Neuronal stem cell (in vitro differentiated cells): ENCODE measurements at regions not wholly inside any gene's neighbourhood (a gene's known extent, or its start where the extent isn't known, plus 50 kb on each side); places are given as distances from the start of the nearest gene placed in this dataset.

ENCODE experiments used
- DNase-seq: peaks from one replicate; pipeline ENCODE4 v3.0.0-alpha.2; 2013; ENCODE audit warnings: low spot score
- H2AFZ ChIP-seq: one replicate; pipeline ENCODE4 v1.6.1; 2013; ENCODE audit warnings: mild to moderate bottlenecking, low read length, inconsistent platforms
- H2AK5ac ChIP-seq: 2 replicates; pipeline ENCODE4 v1.6.1; 2013; ENCODE audit warnings: low read depth, mild to moderate bottlenecking, inconsistent platforms, low read length, moderate library complexity, mixed read lengths
- H2BK120ac ChIP-seq: 2 replicates; pipeline ENCODE4 v1.6.1; 2013; ENCODE audit warnings: low read depth, mild to moderate bottlenecking, inconsistent platforms, low read length, moderate library complexity, mixed read lengths
- H2BK12ac ChIP-seq: one replicate; pipeline ENCODE4 v1.6.1; 2013; ENCODE audit warnings: low read length, inconsistent platforms
- H2BK15ac ChIP-seq: 2 replicates; pipeline ENCODE4 v1.6.1; 2013; ENCODE audit warnings: mild to moderate bottlenecking, low read length, inconsistent platforms, mixed read lengths
- H2BK5ac ChIP-seq: one replicate; pipeline ENCODE4 v1.6.1; 2013; ENCODE audit warnings: inconsistent platforms, mild to moderate bottlenecking, low read length, moderate library complexity
- H3K14ac ChIP-seq: one replicate; pipeline ENCODE4 v1.6.1; 2013; ENCODE audit warnings: low read length, inconsistent platforms
- H3K18ac ChIP-seq: 2 replicates; pipeline ENCODE4 v1.6.1; 2013; ENCODE audit warnings: low read length, inconsistent platforms
- H3K23ac ChIP-seq: 2 replicates; pipeline ENCODE4 v1.6.1; 2013; ENCODE audit warnings: low read depth, mild to moderate bottlenecking, mixed read lengths, low read length, inconsistent platforms; ENCODE audit not compliant: poor library complexity
- H3K27ac ChIP-seq: replicated peaks from 3 replicates; pipeline ENCODE4 v1.5.1; 2013; ENCODE audit warnings: low read length, inconsistent platforms
- H3K27me3 ChIP-seq, 3 experiments: 2 replicates each; pipeline ENCODE4 v1.6.1; 2013; ENCODE audit warnings: low read length in 3 of 3, mild to moderate bottlenecking in 2 of 3, inconsistent platforms in 1 of 3, low read depth in 1 of 3, mixed read lengths in 1 of 3, moderate library complexity in 1 of 3; ENCODE audit not compliant: control insufficient read depth in 3 of 3, insufficient read depth in 3 of 3
- H3K36me3 ChIP-seq, 2 donors: replicated peaks in 1 of 2; 2 replicates each; pipeline ENCODE4 v1.6.1; 2013; ENCODE audit warnings: low read length in 2 of 2; ENCODE audit not compliant: control insufficient read depth in 2 of 2, insufficient read depth in 2 of 2
- H3K4ac ChIP-seq: 2 replicates; pipeline ENCODE4 v1.6.1; 2013; ENCODE audit warnings: inconsistent platforms, mild to moderate bottlenecking, low read length, moderate library complexity
- H3K4me1 ChIP-seq, 2 donors: 1 replicate in 1 of 2; 2 replicates in 1 of 2; pipeline ENCODE4 v1.6.1; 2013; ENCODE audit warnings: low read length in 2 of 2, low read depth in 1 of 2; ENCODE audit not compliant: control insufficient read depth in 2 of 2, insufficient read depth in 1 of 2
- H3K4me2 ChIP-seq: one replicate; pipeline ENCODE4 v1.6.1; 2013; ENCODE audit warnings: mild to moderate bottlenecking, low read length, inconsistent platforms; ENCODE audit not compliant: insufficient read depth, poor library complexity, severe bottlenecking
- H3K4me3 ChIP-seq, 2 donors: 2 replicates each; pipeline ENCODE4 v1.5.1; 2013; ENCODE audit warnings: low read length in 2 of 2, mild to moderate bottlenecking in 2 of 2, inconsistent platforms in 1 of 2, moderate library complexity in 1 of 2
- H3K79me1 ChIP-seq: one replicate; pipeline ENCODE4 v1.6.1; 2013; ENCODE audit warnings: low read depth, mild to moderate bottlenecking, inconsistent platforms, low read length, moderate library complexity
- H3K9ac ChIP-seq: one replicate; pipeline ENCODE4 v1.6.1; 2013; ENCODE audit warnings: mild to moderate bottlenecking, low read depth, low read length, inconsistent platforms; ENCODE audit not compliant: poor library complexity
- H3K9me3 ChIP-seq, 2 donors: replicated peaks in 1 of 2; 2 replicates each; pipeline versions ENCODE3 to v1.6.1; 2013; ENCODE audit warnings: low read length in 2 of 2, mild to moderate bottlenecking in 2 of 2, inconsistent platforms in 1 of 2, low read depth in 1 of 2, mixed read lengths in 1 of 2, moderate library complexity in 1 of 2; ENCODE audit not compliant: control insufficient read depth in 2 of 2, insufficient read depth in 1 of 2
- H4K8ac ChIP-seq: one replicate; pipeline ENCODE4 v1.6.1; 2013; ENCODE audit warnings: low read depth, mild to moderate bottlenecking, inconsistent platforms, low read length, moderate library complexity
- H4K91ac ChIP-seq: one replicate; pipeline ENCODE4 v1.6.1; 2013; ENCODE audit warnings: low read length, low read depth, mild to moderate bottlenecking, inconsistent platforms; ENCODE audit not compliant: poor library complexity
- WGBS, 2 donors: extraction: QIAGEN DNeasy Blood & Tissue Kit; methylation state at CpG; one replicate each; pipeline ENCODE4 v1.1.7; 2013; ENCODE audit warnings: missing lambda C conversion rate in 2 of 2, mixed read lengths in 1 of 2; ENCODE audit not compliant: insufficient read length in 2 of 2, insufficient replicate concordance in 1 of 2; ENCODE audit errors: extremely low coverage in 2 of 2; 5-methylcytosine and 5-hydroxymethylcytosine counted together

DNA sequence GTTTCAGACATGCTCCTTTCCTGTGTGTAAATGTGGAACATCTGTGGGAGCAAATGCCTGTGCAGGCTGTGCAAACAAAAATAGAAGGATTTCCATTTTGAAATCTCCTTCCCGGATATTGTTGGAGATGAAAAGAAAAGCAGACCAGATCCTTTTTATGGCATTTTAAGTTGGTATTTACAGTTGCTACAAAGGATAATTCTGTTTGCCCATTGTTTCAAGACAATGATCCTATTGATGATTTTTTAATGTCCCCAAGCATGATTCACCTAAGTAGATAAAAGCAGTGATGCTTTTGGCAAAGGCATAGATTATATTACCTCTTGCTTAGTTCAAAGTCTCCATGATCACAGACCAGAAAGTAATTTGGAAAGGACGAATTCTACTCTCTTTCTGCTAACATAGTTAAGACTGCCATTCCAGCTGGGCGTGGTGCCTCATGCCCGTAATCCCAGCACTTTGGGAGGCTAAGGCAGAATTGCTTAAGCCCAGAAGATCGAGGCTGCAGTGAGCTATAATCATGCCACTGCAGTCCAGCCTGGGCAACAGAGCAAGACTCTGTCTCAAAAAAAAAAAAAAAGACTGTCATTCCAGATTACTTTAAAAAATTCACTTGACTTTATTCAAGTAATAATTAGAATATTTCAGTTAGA, 209.6 kb upstream of the SLC39A10 start:
- no peak overlapping the region for H2AK5ac ChIP-seq
- no peak overlapping the region for H2AFZ ChIP-seq
- H2BK5ac ChIP-seq = no peak overlapping the region
- no peak overlapping the region for H3K9ac ChIP-seq
- H3K36me3 ChIP-seq = no peaks in the 10 kb centered on the region
- no peak overlapping the region for H4K91ac ChIP-seq
- H2BK12ac ChIP-seq = no peak overlapping the region
- no peak overlapping the region for H4K8ac ChIP-seq
- no peaks in the 10 kb centered on the region for H3K9me3 ChIP-seq
- no peaks in the 10 kb centered on the region for H3K4me1 ChIP-seq
- H3K79me1 ChIP-seq = no peaks in the 10 kb centered on the region
- no peak overlapping the region for H2BK15ac ChIP-seq
- H3K4ac ChIP-seq = no peak overlapping the region
- WGBS, 2 donors = no CpG with 5 or more reads among the region's 5 CpGs
- H3K27me3 ChIP-seq = no peaks in the 10 kb centered on the region
- H2BK120ac ChIP-seq = no peak overlapping the region
- H3K4me3 ChIP-seq = no peak overlapping the region
- H3K18ac ChIP-seq = no peak overlapping the region
- no peak overlapping the region for H3K14ac ChIP-seq
- DNase-seq = no peak
- no peak overlapping the region for H3K4me2 ChIP-seq
- no peak overlapping the region for H3K27ac ChIP-seq
- H3K23ac ChIP-seq = no peak overlapping the region

DNA sequence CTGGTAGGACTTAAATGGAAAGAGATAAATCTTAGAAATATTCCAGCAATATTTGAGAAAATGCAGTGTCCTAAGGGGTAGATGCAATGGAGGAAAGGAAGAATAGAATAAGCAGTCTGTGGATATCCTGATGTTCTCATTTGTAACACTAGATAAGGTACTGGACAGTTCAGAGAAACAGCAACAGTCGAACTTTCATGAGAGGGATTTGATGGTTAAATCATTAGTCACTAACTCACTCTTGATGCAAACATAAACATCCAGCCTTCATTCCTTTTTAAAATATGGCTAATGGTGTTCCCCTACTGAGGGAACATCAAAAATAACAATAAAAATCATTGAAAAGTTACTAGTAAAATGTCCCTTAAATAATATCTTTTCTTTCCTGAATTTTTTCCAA, 211.4 kb upstream of the SLC39A10 start:
- no peak overlapping the region for H4K8ac ChIP-seq
- H2AK5ac ChIP-seq = no peak overlapping the region
- no peak for DNase-seq
- H3K4me3 ChIP-seq = no peak overlapping the region
- WGBS, 2 donors = no CpG with 5 or more reads among the region's 1 CpG
- no peaks in the 10 kb centered on the region for H3K27me3 ChIP-seq
- H3K27ac ChIP-seq = no peak overlapping the region
- H3K14ac ChIP-seq = no peak overlapping the region
- no peak overlapping the region for H3K18ac ChIP-seq
- H3K36me3 ChIP-seq = no peaks in the 10 kb centered on the region
- no peak overlapping the region for H4K91ac ChIP-seq
- H2BK120ac ChIP-seq = no peak overlapping the region
- no peak overlapping the region for H2BK5ac ChIP-seq
- H3K23ac ChIP-seq = no peak overlapping the region
- no peaks in the 10 kb centered on the region for H3K4me1 ChIP-seq
- no peak overlapping the region for H3K4me2 ChIP-seq
- H3K9me3 ChIP-seq = peaks cover 0 to under 1% of the 10 kb centered on the region in 2 donors
- H3K79me1 ChIP-seq = no peaks in the 10 kb centered on the region
- H3K4ac ChIP-seq = no peak overlapping the region
- H2AFZ ChIP-seq = no peak overlapping the region
- H3K9ac ChIP-seq = no peak overlapping the region
- H2BK12ac ChIP-seq = no peak overlapping the region
- H2BK15ac ChIP-seq = no peak overlapping the region

DNA sequence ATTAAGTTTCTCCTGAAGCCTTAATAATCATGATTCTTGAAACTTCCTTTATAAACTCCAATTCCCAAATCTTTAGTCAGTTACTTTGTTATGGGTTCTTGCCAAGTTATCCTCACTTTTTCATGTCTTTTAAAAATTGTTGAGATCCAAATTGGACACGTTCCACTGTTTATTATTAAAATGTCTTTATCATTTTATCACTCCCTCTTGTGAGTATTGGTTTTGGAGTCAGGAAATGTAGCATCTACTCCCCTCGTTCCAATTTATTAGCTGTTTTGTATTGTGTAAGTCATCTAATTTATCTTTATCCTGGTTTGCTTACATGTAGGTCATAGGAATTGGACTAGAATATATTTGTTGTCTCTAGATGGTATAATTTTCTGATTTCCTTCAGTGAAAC, 213.1 kb upstream of the SLC39A10 start:
- Histone ChIP-seq H2BK15ac (no peak overlapping the region), H2AK5ac (no peak overlapping the region), H3K27me3 (no peaks in the 10 kb centered on the region), H2BK120ac (no peak overlapping the region), H3K4me3 (no peak overlapping the region), H2BK5ac (no peak overlapping the region), H3K36me3 (no peaks in the 10 kb centered on the region), H3K9ac (no peak overlapping the region), H3K4ac (no peak overlapping the region), H3K79me1 (peaks cover 4% of the 10 kb centered on the region), H4K91ac (no peak overlapping the region), H3K14ac (no peak overlapping the region), H4K8ac (no peak overlapping the region), H3K9me3 (peaks cover 0 to 4% of the 10 kb centered on the region in 2 donors), H3K4me1 (no peaks in the 10 kb centered on the region), H3K23ac (no peak overlapping the region), H3K4me2 (no peak overlapping the region), H3K18ac (no peak overlapping the region), H2AFZ (no peak overlapping the region), H2BK12ac (no peak overlapping the region), H3K27ac (no peak overlapping the region)
- no CpG with 5 or more reads among the region's 2 CpGs for WGBS, 2 donors
- DNase-seq = no peak

DNA sequence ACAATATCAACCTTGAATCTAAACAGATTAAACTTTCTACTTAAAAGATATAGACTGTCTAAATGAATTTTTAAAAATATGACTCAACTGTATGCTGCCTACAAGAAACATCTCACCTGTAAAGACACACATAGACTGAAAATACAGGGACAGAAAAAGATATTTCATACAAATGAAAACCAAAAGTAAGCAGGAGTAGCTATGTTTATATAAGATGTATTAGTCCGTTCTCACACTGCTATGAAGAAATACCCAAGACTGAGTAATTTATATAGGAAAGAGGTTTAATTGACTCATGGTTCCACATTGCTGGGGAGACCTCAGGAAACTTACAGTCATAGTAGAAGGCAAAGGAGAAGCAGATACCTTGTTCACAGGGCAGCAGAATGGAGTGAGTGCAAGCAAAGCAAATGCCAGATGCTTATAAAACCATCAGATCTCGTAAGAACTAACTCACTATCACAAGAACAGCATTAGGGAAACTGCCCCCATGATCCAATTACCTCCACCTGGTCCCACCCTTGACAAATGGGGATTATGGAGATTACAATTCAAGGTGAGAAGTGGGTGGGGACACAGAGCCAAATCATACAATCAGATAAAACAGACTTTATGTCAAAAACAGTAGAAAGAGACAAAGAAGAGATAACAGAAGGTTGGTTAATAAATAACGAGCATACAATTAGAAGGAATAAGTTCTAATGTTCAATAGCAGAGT, 214.4 kb upstream of the SLC39A10 start:
- no CpG with 5 or more reads among the region's 3 CpGs for WGBS, 2 donors
- H4K91ac ChIP-seq = no peak overlapping the region
- H3K18ac ChIP-seq = no peak overlapping the region

More for the DNA sequence above, 214.4 kb upstream of the SLC39A10 start:
- Histone ChIP-seq H3K9ac (no peak overlapping the region), H2BK12ac (no peak overlapping the region), H3K23ac (no peak overlapping the region), H3K9me3 (peaks cover 0 to 4% of the 10 kb centered on the region in 2 donors), H2AK5ac (no peak overlapping the region), H2BK15ac (no peak overlapping the region), H3K27me3 (no peaks in the 10 kb centered on the region), H3K36me3 (no peaks in the 10 kb centered on the region), H3K79me1 (peaks cover 4% of the 10 kb centered on the region), H3K4me1 (no peaks in the 10 kb centered on the region), H3K14ac (no peak overlapping the region), H4K8ac (no peak overlapping the region), H2BK120ac (no peak overlapping the region), H3K4me2 (no peak overlapping the region), H3K4me3 (no peak overlapping the region), H2BK5ac (no peak overlapping the region), H2AFZ (no peak overlapping the region), H3K4ac (no peak overlapping the region), H3K27ac (no peak overlapping the region)
- DNase-seq = no peak
